ENCODE measurements at regions not wholly inside any gene's neighbourhood (a gene's known extent, or its start where the extent isn't known, plus 50 kb on each side); places are given as distances from the start of the nearest gene placed in this dataset.
"Not testable (repeated sequence)": the region's sequence is repeated elsewhere in the genome, so short reads cannot be mapped to it uniquely, and the experiment has no call there.

DNA sequence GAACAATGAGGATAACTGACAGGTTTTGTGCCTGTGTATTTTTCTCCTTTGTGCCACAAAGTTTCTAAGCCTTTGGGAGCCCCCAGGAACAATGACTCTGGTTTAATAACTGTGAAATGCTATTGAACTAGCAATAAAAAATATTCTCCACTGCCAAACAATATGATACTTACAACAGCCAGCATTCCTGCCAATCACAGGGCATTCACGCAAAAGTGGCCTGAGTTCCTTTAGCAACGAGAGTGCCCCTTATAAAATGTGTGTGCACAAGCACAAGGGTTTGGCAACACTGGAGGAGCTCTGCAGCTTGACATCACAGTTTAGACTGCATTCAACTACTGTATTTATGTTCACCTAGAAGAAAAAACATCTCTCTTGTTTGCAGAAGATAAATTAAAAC is 412.9 kb upstream of the NFE2L3 start:
- Mint-ChIP-seq H3K27ac (no peak overlapping the region), H3K36me3 (no peaks in the 10 kb centered on the region), H3K27me3 (peaks cover 49% of the 10 kb centered on the region), H3K4me3 (no peak overlapping the region), H3K4me1 (ENCODE audit: unreplicated experiment) (peaks cover 27% of the 10 kb centered on the region), H3K9me3 (peaks cover under 1% of the 10 kb centered on the region)
- no peak for DNase-seq (ENCODE audit: extremely low spot score, unreplicated experiment)
- TF ChIP-seq, protein P1, sequence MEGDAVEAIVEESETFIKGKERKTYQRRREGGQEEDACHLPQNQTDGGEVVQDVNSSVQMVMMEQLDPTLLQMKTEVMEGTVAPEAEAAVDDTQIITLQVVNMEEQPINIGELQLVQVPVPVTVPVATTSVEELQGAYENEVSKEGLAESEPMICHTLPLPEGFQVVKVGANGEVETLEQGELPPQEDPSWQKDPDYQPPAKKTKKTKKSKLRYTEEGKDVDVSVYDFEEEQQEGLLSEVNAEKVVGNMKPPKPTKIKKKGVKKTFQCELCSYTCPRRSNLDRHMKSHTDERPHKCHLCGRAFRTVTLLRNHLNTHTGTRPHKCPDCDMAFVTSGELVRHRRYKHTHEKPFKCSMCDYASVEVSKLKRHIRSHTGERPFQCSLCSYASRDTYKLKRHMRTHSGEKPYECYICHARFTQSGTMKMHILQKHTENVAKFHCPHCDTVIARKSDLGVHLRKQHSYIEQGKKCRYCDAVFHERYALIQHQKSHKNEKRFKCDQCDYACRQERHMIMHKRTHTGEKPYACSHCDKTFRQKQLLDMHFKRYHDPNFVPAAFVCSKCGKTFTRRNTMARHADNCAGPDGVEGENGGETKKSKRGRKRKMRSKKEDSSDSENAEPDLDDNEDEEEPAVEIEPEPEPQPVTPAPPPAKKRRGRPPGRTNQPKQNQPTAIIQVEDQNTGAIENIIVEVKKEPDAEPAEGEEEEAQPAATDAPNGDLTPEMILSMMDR (conservative IDR thresholded peaks at IDR 0.05): no peak

DNA sequence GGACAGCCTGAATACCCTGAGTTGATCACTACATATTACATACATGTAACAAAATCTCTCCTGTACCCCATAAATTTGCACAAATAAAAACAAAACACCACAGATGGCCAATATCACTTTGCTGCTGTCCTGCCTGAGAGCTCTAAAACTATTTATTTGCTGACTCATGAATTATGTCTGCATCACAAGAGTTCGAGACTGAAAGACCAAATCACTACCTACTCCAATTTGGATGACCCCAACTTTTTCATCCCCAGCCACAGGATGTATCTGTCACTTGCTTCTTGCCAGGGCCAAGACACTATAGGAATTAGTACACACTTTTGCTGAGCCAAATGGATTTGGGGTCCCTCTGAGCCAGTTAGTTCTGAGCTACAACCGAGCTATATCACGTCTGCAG is 409.7 kb upstream of the NFE2L3 start:
- no peaks in the 10 kb centered on the region for H3K9me3 Mint-ChIP-seq
- H3K36me3 Mint-ChIP-seq: no peaks in the 10 kb centered on the region
- H3K4me3 Mint-ChIP-seq: no peak overlapping the region
- H3K27me3 Mint-ChIP-seq: peaks cover 32% of the 10 kb centered on the region
- TF ChIP-seq, protein P1 (conservative IDR thresholded peaks at IDR 0.05): no peak
- no peak for DNase-seq (ENCODE audit: extremely low spot score, unreplicated experiment)
- H3K4me1 Mint-ChIP-seq (ENCODE audit: unreplicated experiment): peaks cover 18% of the 10 kb centered on the region
- no peak overlapping the region for H3K27ac Mint-ChIP-seq

DNA sequence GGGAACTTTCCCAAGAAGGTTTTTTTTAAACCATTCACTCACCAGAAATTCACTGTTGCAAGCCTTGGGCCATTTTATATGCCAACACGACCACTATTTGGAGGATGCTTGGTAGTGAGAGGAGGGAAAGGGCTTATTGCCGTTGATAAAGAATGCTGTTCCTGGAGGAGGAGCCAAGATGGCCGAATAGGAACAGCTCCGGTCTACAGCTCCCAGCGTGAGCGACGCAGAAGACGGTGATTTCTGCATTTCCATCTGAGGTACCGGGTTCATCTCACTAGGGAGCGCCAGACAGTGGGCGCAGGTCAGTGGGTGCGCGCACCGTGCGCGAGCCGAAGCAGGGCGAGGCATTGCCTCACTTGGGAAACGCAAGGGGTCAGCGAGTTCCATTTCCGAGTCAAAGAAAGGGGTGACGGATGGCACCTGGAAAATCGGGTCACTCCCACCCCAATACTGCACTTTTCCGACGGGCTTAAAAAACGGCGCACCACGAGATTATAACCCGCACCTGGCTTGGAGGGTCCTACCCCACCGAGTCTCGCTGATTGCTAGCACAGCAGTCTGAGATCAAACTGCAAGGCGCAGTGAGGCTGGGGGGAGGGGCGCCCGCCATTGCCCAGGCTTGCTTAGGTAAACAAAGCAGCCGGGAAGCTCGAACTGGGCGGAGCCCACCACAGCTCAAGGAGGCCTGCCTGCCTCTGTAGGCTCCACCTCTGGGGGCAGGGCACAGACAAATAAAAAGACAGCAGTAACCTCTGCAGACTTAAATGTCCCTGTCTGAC is 408.1 kb upstream of the NFE2L3 start:
- DNase-seq (ENCODE audit: extremely low spot score, unreplicated experiment); H3K4me3 Mint-ChIP-seq; H3K9me3 Mint-ChIP-seq; H3K36me3 Mint-ChIP-seq; H3K27ac Mint-ChIP-seq: not testable (repeated sequence)
- Mint-ChIP-seq H3K27me3 (peaks cover 27% of the 10 kb centered on the region), H3K4me1 (ENCODE audit: unreplicated experiment) (peaks cover 18% of the 10 kb centered on the region)

DNA sequence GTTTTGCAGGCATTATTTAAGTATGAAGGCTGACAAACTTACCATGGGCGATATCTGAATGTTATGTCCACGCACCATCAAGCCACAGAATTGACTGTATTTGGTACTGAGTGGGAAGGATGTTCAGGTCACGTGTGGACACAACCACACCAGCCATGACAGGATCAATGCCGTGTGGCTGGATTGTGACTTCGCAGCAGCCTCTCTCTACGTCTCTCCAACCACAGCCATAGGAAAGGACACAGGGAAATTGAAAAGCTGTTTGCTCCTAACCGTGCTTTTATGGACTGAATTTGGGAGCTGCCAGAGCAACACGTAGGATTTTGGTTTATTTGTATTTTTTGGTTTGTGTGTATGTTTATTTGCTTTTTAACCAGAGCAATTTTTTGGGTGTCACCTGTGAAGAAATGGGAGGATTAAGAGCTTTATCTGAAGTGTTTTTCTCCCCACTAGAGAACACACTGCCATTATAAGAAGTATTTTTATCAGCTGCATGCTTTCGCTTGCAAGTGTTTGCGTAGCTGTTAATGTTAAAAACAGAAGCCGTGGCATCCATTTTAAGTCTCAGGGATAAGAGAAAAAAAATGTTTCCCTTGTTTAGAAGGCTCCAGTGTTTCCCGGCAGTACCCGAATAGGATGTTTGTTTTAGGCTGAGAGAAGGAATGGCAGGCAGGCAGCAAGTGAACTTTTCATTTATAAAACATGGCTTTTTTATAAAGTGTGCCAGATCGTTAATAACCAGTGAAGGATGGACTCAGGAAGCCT is 401.1 kb upstream of the NFE2L3 start:
- no peak for DNase-seq (ENCODE audit: extremely low spot score, unreplicated experiment)
- peak overlapping the region; percentile 54 for H3K27ac Mint-ChIP-seq
- peaks cover 32% of the 10 kb centered on the region for H3K27me3 Mint-ChIP-seq
- TF ChIP-seq, protein P1 (conservative IDR thresholded peaks at IDR 0.05): no peak
- no peaks in the 10 kb centered on the region for H3K9me3 Mint-ChIP-seq
- no peaks in the 10 kb centered on the region for H3K36me3 Mint-ChIP-seq
- H3K4me1 Mint-ChIP-seq (ENCODE audit: unreplicated experiment): peaks cover 36% of the 10 kb centered on the region
- H3K4me3 Mint-ChIP-seq: peak overlapping the region; percentile 53

DNA sequence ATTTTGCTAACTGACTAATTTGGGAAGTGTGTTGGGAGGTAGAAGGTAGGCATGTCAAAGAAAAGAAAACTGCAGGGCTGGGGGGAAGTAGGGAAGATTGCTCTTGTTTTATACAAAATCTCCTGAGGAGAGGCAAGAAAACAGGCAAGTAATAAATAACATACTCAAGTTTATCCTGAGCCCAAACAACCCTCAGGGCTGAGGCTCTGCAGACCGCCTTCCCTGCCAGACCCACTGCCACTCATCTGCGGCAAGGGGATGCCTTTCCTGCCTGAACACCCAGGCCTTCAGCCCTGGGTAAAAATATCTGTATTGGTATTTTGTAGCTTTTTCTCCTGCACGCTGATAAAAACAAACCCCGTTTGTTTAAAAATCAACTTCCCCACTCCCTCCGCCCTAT is 399.8 kb upstream of the NFE2L3 start:
- Mint-ChIP-seq H3K36me3 (no peaks in the 10 kb centered on the region), H3K27me3 (peaks cover 42% of the 10 kb centered on the region), H3K4me1 (ENCODE audit: unreplicated experiment) (peaks cover 43% of the 10 kb centered on the region), H3K9me3 (no peaks in the 10 kb centered on the region), H3K27ac (peak overlapping the region; percentile 54), H3K4me3 (peak overlapping the region; percentile 27)
- no peak for DNase-seq (ENCODE audit: extremely low spot score, unreplicated experiment)
- TF ChIP-seq, protein P1 (conservative IDR thresholded peaks at IDR 0.05): no peak
